ENCODE measurements at regions not wholly inside any gene's neighbourhood (a gene's known extent, or its start where the extent isn't known, plus 50 kb on each side); places are given as distances from the start of the nearest gene placed in this dataset.

DNA sequence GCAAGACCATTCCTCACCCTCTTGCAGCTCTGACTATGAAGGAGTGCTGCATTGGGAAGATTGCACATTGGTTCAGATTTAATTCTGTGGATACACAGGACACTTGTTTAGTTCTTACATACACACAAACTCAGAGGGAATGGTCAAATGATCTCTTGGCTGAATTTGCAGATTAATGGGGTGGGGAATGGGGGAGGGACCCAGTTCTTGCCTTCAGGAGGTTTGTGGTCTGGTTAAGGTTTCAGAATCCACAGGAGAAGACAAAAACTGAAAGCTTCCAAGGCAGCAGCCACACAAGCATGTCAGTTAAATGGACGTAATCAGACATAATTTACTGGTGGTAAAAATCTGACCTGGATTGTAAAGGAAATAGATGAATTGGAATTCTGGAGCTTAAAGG lies 257.1 kb upstream of the ROPN1 start:
- no peak for DNase-seq

DNA sequence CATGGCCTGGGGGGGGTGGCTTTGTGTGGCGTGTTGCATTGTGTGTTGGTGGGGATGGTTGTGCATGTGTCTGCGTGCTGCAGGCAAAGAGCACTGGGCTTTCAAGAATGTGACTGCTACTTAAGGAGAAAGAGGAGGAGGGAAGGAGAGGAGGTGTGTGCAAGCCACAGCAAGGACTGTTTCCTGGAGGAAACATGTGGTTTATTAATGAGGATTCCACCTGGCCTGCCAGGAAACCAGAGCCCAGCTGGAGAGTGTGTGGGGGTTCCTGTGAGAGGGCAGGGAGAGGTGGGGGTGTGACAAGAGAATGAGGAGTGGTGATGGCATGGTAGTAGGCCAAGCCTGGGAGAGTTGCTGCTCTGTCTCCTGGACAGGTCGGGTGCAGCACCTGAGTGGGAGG lies 258.1 kb upstream of the ROPN1 start:
- DNase-seq: no peak

DNA sequence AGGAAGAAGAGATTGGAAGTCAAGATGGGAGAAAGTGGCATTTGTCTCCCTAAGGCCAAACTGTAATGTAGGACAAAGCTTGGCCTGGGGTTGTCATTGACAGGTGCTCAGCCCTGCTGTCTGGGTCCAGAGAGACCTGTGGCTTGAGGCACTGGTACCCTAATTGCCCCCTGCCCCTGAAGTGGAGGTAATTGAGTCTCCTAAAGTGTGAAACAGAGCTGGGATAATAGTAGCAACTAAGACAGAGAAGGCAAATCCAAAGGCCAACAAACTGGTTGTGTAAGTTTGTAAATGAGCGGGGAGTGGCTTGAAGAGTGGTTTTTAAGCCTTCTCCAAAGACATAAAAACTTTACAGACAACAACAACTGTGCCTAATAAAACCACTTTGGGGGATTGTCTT lies 264.2 kb upstream of the ROPN1 start:
- no peak for DNase-seq

DNA sequence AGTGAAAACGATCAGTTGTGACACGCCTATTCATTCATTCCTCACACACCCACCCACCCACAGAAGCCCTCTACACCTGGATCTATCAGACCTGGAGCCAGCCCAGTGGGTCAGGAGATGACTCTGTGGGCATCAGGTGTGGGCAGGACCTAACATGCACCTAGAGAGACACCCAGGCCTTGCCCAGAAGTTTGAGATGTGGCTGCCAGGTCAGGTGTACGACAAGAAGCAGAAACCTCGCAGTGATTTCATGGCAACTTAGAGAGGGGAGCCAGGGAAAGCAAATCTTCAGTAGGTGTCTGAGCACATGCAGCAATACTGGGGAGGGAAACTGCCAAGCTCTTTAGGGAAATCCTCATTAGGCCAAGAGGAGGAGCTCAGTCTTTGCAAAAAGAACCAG lies 264.7 kb upstream of the ROPN1 start:
- DNase-seq: no peak

DNA sequence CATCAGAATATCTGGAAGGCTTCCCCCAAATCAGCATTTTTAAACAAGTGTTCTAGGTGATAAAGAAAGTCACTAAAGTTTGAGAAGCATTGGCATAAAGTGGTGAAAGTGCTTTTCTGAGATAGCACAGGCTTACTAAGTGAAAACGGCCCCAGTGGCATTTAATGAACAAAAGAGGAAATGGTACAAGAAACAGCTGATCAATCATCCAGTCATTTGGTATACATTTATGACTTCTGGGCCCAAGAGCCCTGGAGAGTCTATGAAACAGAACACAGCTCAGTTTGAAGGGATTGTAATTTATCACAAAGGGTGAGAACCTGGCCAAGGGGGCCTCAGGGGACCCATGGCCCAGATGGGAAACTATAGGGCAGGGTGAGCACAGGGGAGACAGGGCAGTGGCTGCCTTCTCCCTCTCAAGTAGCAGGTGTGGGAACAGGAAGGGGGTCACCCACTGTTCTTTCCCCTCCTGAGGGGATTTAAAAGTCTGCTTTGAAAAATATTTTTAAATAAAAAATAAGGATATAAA lies 265.5 kb upstream of the ROPN1 start:
- no peak for DNase-seq

DNA sequence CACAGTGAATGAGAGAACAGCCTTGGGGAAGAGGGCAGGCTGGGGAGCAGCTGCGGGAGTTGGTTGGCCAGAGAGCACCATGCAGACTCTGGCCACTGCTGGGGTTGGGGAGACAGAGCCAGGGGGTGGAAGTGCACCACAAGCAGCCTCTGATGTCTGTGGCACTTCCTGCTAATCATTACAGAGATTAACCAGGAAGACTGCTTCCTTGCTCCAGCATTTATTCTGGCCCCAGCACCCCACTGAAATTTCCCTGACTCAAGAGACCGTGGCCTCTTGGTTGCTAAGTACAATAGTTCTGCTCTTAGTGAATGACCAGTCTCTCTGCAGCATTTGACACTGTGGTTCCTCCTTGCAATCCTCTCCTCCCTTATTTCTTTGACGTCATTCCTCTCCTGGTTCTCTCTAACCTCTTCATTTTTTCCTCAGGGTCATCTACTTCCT lies 266.2 kb upstream of the ROPN1 start:
- no peak for DNase-seq

DNA sequence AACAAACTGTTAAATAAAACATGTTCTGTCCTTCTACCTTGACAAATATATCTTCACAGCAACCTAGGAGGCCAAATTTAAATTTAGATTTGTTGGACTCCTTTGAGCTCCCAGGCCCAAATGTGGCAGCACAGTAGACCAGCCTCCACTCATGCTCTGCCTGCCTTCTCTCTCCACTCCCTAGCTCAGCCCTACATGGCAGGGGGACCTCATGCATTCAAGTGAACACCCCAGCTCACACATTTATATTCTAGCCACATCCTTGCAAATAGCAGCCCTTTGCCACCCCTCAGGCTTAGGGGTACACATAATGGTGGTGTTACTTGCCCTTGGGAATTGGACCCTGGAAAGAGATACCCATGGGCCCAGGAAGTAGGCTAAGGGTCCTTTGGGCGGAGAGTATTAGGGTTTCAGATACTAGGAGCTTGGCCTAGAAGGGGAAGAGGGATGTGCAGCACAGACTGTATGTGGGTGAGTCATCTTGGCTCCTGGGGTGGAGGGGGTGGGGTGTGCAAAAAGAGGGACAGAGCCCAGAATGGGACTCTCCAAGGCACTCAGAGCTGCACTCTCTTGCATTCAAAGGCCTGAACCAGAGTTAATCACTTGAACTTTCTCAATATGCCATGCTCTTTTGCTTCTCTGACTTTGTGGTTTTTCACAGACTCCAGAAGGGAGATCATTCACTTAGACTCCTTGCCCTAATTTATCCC lies 268.4 kb upstream of the ROPN1 start:
- no peak for DNase-seq

DNA sequence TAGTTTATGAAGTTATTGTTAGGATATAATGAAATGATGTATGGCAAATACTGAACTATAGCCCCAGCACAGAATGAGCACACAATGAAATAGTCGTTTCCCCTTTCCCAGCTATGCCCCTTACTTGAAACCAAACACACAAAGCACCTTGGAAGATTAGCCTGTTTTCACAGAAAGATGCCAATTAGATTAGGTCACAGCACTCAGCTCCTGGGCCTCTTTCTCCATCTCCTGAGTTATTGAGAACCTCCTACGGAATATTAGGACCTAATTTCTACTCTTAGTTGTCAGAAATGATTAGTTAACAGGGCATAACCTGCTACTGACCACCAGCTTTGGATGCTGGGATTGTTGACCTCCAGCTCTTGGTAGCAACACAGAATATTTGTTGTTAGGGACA lies 269.4 kb upstream of the ROPN1 start:
- DNase-seq: no peak

DNA sequence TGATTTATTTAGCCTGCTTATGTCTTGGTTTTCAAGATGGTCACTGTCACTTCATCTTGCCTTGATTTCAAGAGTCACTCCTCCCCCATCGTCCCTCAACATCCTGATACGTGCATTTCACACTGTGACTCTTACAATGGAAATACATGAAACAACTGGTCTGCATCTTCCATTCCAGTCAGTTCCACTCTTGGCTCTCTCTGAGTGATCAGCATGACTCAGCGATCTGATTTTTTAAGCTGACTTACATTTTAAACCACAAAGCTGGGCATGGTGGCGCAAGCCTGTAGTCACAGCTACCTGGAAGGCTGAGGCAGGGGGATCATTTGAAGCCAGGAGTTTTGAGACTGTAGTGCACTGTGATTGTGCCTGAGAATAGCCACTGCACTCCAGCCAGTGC lies 271.2 kb upstream of the ROPN1 start:
- DNase-seq: no peak

DNA sequence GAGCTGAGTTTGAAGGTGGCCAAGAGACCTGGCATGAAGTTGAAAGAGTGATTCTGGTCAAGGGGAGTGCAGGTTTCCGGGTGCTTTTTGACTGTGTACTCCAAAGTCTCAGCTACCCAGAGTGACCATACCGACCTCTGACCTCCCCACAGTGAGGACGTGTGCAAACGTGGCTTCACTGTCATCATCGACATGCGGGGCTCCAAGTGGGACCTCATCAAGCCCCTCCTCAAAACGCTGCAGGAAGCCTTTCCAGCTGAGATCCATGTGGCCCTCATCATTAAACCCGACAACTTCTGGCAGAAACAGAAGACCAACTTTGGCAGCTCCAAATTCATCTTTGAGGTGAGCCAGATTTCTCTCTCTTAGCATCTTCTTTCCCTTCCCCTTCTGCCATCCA lies 272.4 kb upstream of the ROPN1 start:
- DNase-seq: no peak

DNA sequence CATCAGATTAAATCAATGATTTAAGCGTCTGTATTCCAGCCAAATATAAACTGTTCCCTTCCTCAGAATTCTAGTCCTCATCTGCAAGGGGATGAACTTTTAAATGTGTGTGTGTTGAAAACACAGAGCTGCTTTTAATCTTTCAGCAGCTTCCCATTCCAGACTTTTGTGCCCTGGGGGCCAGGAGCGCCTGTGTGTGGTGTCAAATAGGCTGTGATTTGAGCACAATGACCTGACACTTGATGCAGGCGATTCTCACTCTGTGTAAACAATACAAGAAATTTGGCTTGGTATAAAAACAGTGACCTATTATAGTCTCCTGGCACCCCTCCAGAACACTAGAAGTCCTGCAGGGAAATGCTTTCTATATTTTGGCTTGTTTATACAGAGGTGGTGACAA lies 274.6 kb upstream of the ROPN1 start:
- no peak for DNase-seq

DNA sequence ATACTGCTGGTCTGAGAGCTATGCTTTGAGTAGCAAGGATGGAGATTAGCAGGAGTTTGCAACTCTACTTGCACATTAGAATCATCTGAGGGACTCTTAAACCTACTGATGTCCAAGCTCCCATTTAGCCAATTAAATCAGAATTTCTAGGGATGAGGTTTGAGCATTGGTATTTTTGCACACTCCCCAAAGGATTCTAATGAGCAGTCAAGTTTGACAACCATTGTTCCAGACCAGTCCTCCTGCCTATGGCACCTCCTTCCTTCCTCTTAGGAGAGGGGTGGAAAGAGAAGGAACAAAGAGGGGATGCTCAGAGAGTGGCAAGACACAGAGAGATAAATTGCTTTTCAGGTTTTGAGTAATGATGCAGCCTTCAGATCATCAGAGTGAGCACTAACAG lies 275.5 kb upstream of the ROPN1 start:
- DNase-seq: no peak

DNA sequence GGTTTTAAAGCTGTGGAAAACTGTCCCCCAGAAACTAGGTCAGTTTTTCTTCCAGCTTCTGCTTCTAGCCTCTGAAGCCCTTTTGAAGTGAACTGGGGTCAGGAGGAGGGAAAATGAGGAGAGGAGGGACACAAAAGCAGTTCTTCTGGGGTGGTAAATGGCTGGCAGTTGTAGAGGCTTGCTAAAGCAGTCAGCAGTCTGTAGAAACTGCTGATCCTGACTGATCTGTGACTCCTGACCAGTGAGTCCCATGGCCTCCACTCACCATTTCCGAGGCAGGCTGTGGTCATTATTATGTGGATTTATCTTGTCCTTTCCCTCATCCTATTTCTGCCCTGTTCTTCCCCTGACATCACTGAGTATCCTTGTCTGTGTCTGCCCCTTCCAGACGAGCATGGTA lies 276.4 kb upstream of the ROPN1 start:
- DNase-seq: no peak

DNA sequence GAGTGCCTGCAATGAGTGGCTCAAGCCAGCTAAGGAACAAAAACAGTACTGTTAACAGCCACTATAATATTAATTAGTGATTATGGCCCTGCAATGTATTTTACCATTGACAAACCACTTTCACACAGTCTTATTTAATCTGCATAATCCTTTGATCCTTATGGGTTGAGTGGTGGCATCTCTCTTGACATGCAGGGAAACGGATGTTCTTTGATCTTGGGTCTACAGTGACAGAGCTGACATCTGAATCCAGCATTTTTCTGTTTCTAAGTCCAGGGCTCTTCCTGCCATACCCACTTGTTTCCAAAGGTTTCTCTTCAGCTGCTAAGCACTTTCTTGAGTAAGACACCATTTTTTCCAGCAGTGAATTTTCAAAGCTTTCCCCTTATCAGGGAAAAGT lies 277.7 kb upstream of the ROPN1 start:
- DNase-seq: no peak

DNA sequence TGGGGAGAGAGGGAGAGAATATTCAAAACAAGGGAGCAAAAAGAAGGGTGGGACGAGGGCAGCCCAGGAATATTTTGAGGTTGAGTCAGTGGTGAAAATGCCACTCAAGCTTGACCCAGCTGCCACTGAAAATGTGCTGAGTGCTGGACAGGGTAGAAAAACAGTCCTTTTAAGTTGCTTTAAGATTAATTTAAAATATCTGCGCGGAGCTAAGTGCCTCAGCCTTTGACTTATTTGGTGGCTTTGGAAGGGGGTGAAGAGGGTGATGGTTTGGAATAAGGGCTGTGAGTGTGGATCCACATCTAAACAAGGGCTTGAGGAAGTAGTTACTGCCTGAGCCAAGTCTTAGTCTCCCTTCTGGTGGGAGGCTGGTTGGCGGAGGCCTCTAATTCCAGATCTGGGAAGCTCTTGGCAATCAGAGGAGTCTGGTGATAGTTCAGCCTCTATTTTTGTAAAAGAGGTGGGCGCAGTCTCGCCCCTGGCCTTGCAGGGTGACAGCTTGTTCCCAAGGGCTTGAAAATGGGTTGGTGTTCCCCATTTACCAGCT lies 280.8 kb upstream of the ROPN1 start:
- DNase-seq: no peak

DNA sequence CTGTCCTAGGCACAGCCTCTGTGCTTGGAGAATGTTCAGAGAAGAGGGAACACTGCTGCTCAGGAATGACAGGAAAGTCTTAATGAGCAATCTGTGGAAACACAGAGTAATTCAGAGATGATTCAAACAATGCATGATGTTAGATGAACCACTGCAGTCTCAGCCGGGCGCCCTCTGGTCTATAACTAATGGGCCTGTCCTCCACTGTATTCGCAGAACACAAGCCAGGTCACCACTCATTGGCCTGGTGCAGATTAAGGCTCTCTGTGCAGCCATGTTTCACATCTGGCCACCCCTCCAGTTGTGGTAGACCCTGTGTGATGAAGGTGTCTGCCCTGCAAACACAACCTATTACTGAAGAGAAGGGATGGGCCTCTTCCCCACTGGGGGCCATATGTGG lies 281.7 kb upstream of the ROPN1 start:
- DNase-seq: no peak

DNA sequence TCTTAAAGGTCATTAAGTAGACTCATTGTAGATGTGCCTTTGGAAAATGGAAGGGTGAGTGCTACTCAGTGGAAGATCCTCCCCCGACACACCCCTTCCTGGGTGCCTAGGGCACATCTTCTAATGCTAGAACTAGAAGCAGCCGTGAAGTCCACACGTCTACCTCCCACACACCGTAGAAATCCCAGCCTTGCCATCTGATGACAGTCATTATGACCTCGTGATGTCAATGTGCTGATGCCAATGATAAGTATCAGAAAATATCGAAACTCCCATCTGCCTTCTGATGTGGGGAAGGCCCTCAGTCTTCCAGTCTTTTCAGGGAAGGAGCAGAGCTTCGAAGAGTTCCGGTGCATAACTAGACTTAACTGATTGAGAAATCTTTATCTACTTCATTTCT lies 282.1 kb upstream of the ROPN1 start:
- no peak for DNase-seq

DNA sequence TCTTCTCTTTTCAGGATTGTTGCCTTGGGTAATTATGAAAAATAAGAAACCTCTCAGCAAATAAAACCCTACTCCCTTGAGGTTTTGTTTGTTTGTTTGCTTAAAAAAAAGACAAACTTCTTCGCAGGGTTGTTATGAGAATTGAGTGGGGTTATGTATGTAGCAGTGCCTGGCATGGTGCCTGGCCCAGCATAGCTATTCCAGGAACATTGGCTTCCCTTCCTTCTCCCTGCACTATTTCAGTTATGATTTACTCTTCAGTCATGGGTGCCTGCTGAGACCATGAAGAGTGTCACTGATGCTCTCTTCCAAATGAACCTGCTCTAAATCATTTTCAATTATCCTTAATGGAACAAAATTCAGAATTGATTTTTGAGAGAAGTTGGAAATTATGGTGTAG lies 283.5 kb upstream of the ROPN1 start:
- DNase-seq: no peak

DNA sequence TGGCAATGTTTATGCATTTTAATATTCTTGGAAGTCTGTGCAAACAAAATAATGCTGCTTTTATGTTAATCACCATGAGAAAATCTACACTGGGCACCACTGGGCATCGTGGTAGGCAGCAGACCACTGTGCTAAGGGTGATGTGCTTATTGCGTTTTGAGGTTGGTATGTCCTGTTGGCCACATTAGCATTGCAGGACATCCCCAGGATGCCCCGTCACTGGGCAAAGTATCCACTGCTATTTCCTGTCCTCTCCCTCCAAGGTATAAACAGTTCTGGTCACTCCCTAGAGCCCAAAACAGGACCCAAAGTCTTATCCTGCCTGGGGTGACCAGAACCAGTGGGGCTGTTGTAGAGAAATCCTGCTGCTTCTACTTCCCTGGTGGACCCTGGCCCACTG lies 284.2 kb upstream of the ROPN1 start:
- DNase-seq: no peak

DNA sequence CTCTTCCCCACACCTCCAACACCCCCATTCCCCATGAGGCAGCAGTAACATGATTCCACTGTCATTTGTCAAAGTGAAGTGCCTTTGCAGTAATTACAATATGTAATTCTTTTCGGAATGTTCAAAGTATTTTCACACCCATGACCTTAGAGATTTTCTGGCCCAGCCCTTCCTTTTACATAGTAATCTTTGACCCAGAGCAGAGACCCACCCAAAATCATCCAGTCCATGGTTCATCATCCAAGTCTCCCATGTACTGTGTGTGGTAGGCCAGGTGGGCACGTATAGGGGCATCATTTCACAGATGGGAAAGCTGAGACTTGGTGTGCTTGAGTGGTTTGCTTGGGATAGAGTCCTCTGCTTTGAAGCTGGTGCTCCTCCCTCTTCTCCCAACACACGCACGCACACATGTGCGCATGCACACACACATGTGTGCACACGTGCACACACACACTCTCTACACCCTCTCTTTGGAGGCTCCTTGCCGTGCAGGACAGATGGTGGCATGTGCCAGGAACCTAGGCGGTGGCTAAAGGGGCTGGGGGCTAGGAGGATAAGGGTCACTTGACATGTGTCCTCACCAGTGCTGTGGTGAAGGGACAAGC lies 284.7 kb upstream of the ROPN1 start:
- no peak for DNase-seq

DNA sequence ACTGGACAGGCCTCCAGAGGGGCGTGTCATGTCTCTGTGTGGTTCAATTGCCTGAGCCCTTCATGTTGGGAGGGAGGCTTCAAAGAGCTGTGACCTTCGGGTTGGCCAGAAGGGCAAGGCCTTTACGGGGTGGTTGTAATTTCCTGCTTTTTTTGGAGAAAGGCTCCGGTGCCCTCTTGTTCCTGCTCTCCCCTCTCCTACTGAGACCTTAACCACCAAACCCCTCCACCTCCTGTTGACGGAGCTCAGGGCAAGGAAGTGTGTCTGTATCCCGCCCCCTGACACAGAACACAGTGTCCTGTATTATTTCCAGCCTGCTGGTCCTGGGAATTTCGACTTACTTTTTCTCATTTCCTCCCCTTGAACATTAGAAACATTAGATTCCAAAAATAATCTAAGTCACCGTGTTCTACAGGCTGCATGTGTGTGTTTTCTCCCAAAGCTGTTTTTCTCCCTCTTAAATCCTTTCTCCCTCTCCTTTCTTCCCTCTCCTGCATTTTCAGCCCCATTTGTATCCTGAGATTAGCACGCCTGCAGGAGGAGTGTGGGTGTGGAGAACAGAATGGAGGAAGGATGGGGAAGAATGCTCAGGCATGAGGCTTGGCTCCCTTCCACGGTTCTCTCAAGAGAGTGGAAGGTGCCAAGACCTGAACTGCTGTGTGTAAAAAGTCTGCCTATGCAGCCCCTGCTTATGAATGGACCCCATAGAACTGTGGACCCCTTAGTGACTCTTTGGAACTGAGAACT lies 285.4 kb upstream of the ROPN1 start:
- no peak for DNase-seq

DNA sequence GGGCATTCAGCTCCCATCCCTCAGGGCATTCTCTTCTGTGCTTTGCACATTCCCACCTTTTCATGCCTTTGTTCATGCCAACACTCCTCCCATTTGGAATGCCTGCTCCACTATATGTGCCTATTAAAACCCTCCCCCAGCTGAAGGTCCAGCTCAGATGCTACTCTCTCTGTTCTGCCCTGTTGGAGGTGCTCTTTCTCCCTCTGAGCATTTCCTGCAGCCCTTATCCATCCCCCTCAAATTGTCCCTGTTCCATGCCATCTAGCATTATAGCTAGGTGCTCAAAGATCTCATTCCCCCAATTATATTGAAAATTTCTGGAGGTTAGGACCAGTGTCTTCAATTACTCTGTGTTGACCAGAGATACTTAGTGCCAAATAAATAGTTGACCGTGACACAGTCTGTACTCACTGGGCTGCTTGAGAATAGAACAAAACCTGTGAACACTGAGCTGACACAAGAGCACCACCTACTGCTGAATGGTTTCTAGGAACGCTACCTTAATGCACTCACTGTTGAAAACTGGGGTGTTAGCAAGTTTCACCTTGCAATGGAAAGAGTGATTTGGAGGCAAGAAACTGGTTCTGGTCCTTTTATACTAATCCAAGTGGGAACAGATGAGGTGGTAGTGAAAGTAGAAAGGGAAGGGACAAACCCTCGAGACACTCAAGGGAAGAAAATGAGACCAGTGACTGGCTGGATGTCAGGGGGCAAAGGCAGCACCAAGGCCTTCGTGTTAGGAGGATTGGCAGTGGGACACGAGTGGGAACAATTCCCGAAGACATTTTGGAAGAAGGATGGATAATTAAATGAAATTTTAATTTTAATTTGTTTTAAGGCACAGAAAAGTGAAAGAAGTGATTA lies 289.8 kb upstream of the ROPN1 start:
- DNase-seq: no peak
